Activated CD8-positive, alpha-beta memory T cell treated with anti-CD3 and anti-CD28 coated beads, Interleukin-2, amount 50 U/mL, for 24 hours (primary cell): ENCODE measurements at regions not wholly inside any gene's neighbourhood (a gene's known extent, or its start where the extent isn't known, plus 50 kb on each side); places are given as distances from the start of the nearest gene placed in this dataset.

ENCODE experiments used
- DNase-seq: peaks from one replicate; pipeline ENCODE4 v3.0.0-alpha.2; 2020; ENCODE audit errors: extremely low read depth

- DNase-seq: no peak
Observed at GRCh38 chr18:67380867-67381266, 135.7 kb downstream of the DSEL start.

GRCh38 chr18:67379981-67380380 lies 136.5 kb downstream of the DSEL start:
- DNase-seq: no peak

- no peak for DNase-seq
Observed at GRCh38 chr18:67376372-67376771, 140.1 kb downstream of the DSEL start.

- DNase-seq: no peak
Observed at GRCh38 chr18:67373636-67374035, 142.9 kb downstream of the DSEL start.

DNA sequence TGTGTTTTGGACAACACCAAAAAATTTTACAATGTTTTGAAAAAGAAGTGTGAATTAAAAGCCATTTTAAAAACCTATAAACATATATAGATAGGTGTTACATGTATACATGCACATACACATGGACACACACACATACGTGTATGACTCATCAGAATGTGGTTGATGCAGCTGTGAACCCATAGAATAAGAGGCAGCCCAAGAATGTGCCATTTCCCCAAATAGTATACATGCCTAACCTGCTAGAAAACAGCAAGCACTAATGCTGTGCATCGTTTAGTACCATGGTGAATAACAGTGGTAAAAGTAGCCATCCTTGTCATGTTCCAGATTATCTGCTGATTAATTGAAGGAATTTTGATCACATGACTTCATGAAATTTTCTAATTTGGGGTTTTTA lies 149.0 kb downstream of the DSEL start:
- DNase-seq: no peak

DNA sequence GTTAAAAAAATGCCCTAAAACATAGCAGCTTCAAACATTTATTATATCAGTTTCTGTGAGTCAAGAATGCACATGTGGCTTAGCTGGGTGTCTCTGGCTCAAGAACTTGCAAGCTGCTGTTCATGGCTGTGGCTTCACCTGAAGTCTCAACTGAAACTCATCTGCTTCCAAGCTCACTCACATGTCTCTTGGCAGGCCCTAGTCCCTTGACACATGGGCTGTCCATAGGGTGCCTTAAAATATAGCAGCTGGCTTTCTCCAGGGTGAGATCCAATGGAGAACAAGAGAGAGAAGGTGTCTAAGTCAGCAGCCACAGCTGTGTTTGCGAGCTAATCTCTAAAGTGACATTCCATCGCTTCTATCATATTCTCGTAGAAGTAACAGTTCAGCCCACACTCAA lies 152.8 kb downstream of the DSEL start:
- DNase-seq: no peak

DNA sequence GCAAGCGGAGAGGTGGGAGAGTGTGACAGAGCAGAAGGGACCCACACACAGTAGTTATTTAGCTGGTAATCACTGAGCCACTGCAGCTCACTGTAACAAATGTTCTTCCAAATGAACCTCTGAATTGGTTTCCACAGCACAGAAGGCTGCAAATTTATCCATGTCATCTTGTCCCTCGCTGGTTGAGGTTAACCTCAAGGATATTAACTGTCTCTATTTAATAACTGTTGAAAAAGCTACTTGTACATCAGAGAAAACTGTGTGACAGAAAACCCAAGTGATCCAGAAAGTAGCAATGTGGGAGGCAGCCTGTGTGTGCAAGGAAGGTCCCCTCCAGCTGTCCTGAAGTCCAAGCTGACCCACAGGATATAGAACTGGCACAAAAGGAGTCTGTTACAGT lies 153.6 kb downstream of the DSEL start:
- no peak for DNase-seq

GRCh38 chr18:67359873-67360838 lies 156.4 kb downstream of the DSEL start:
- no peak for DNase-seq

DNA sequence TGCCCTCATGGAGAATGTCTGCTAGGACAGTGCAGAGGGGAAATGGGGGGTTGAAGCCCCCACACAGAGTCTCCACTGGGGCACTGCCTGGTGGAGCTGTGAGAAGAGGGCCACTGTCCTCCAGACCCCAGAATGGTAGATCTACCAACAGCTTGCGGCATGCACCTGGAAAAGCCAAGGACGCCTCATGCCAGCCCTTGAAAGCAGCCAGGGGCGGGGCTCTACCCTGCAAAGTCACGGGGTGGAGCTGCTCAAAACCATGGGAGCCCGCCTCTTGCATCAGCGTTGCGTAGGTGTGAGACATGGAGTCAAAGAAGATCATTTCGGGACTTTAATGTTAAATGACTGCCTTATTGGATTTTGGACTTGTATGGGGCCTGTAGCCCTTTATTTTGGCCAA lies 157.6 kb downstream of the DSEL start:
- no peak for DNase-seq

GRCh38 chr18:67354692-67355091 lies 161.8 kb downstream of the DSEL start:
- DNase-seq: no peak

DNA sequence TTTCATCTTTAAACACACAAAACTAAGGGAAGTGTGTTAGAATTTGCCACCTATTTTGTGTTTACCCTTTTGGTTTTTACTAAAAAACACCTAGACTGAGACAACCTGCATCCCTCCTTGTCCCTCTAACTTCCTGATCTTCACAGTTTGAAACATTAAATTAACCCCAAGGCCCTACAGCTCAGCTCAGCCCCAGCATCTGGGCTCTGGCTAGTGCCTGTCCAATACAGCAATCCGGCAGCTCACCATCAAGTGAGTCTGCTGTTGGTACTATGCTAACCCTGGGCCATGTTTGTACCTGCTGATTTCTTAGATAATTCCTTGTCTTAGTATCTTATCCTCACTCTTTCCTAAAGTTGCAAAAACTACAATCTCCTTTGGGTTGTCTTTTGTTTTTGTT lies 162.4 kb downstream of the DSEL start:
- no peak for DNase-seq

DNA sequence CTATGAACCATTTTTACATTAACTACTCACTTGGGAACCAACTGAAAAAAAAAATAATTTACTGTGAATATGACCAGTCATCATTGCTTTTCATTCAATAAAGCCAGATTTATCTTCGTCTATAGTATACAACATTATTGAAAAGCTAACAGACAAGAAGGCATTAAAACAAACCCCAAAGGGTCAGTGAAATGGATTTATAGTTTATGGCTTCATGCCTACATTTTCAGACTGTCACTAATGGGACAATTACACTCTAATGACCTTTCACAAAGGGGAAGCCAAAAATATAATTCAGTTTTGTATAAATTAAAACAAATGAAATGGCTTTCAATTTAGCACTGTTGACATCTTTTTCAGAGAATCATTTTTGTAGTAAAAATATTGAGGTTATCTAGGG lies 169.1 kb downstream of the DSEL start:
- DNase-seq: no peak

GRCh38 chr18:67342159-67342558 lies 174.4 kb downstream of the DSEL start:
- no peak for DNase-seq

DNA sequence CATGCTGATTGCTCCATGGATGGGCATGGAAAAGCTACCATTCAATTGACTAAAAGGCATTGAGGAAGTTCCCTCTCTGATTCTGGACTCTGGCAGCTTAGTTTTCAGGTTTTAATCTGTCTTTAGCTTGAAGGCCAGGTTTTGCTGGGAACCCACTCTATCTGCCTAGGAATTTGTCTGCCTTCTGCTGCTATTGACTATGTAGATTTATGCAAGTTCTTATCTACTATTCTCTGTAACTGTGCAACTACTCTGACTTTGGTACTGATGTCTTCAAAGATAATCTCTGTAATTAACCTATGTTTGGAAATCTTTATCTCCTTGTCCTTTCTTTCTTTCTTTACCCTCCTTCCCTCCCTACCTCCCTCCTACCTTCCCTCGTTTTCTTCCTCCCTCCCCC lies 178.8 kb downstream of the DSEL start:
- no peak for DNase-seq

- DNase-seq: no peak
Observed at GRCh38 chr18:67331857-67332256, 184.7 kb downstream of the DSEL start.

- no peak for DNase-seq
Observed at GRCh38 chr18:67319109-67319508, 197.4 kb downstream of the DSEL start.

DNA sequence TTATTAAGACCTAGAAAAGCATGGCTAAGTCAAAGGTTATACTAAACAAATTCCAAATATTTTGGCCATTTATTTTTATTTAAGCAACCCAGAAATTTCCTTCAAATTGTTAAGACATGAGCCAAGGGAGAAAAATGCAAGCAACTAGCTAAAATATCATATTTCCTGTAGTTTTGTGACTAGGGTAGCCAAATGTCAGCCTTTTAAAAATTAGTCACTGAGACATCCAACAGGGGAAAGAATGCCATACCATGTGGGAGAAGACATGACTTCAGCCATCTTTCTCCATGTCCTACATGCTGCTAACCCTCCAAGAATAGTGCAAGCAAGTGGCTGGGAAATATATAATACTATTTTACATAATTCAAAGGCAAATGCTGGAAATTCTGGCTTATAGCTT lies 197.9 kb downstream of the DSEL start:
- no peak for DNase-seq

GRCh38 chr18:67310826-67311225 lies 205.7 kb downstream of the DSEL start:
- DNase-seq: no peak

GRCh38 chr18:67308819-67309218 lies 207.7 kb downstream of the DSEL start:
- no peak for DNase-seq

DNA sequence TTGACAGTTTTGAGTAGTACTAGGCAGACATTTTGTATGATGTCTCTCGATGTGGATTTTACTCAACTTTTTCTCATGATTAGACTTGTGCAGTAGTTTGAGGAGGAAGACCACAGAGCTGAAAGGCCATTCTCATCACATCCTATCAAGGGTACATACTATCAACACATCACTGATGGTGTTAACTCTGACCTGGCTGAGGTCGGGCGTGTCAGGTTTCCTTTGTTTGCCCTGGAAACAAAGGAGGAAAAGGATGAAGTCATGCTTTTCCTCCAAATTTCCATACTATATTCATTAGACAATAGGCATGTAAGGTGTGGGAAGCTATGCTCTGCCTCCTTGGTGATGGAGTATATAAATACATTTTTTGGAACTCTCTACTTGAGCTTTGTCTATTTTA lies 211.1 kb downstream of the DSEL start:
- DNase-seq: no peak

DNA sequence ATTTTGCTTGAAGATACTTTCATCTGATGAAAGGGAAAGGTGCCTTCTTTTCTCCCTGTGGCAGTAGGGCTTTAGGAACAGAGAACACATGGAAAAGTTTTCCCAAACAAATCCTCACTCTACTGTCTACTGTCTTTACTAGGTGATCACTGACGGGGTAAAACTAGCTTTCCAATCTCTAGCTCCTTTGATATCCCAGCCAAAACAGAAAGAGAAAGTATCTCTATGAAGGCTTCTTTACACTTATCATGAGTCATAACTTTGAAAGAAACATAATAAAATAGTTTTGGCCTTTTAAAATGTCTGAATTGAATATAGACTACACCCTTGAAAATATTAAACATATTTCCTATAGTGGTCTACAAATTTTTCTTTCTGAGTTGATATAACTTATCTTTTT lies 214.5 kb downstream of the DSEL start:
- DNase-seq: no peak

- DNase-seq: no peak
Observed at GRCh38 chr18:67301592-67301991, 214.9 kb downstream of the DSEL start.

DNA sequence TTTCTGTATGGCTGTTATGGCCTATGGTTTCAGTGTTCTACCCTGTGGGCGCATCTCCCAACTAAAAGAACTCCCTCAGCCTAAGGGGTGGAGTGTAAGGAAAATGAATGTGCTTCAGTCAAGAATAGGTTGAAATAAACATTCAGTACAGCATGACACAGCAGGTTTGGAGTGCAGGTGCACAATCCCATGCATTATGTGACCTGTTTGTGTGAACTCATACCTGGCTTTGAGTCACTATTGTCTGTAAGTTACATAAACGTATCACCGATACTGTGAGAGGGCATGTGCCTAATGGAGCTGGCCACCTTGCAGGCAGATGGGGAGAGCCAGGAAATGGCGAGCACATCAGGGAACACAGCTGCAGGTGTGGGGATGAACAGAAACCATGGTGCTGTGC lies 216.0 kb downstream of the DSEL start:
- DNase-seq: no peak

DNA sequence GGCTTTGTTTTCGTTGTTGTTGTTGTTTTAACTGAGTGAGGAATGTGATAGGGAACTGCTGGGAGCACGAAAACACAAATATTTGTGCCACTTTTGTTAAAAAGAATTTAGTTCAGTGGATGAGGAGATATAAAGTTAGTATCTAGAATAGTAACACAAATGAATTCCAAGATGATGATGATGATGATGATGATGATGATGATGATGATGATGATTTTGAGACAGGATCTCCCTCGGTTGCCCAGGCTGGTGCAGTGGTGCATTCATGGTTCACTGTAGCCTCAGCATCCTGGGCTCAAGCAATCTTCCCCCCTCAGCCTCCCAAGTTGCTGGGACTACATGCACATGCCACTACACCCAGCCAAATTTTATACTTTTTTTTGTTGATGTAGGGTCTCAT lies 223.7 kb downstream of the DSEL start:
- DNase-seq: no peak
